DND-41 (cell line): ENCODE measurements at regions not wholly inside any gene's neighbourhood (a gene's known extent, or its start where the extent isn't known, plus 50 kb on each side); places are given as distances from the start of the nearest gene placed in this dataset.

Source experiments
- ATAC-seq: fragments of 200-7000 bp; cut with Tn5 transposase; 3 replicates; pipeline ENCODE4 v1.9.1; 2021; ENCODE audit warnings: low read depth; ENCODE audit not compliant: insufficient read depth
- DNase-seq: peaks from one replicate; pipeline ENCODE4 v3.0.0-alpha.2; 2020
- H2AFZ ChIP-seq: 2 replicates; pipeline ENCODE4 v1.6.0; 2012; ENCODE audit warnings: low read depth, low read length
- H3K27ac ChIP-seq: 2 replicates; pipeline ENCODE4 v1.5.1; 2012; ENCODE audit warnings: low read length, inconsistent platforms
- H3K27me3 ChIP-seq: fragments of 200-600 bp; sonication (generic); 2 replicates; pipeline ENCODE4 v1.6.0; 2012; ENCODE audit warnings: low read length, mild to moderate bottlenecking, inconsistent platforms; ENCODE audit not compliant: insufficient read depth, poor library complexity
- H3K36me3 ChIP-seq: 2 replicates; pipeline ENCODE4 v1.5.1; 2012; ENCODE audit warnings: low read length, inconsistent platforms; ENCODE audit not compliant: insufficient read depth
- H3K4me1 ChIP-seq: 2 replicates; pipeline ENCODE4 v1.5.1; 2012; ENCODE audit warnings: mild to moderate bottlenecking, low read length; ENCODE audit not compliant: insufficient read depth
- H3K4me2 ChIP-seq: 2 replicates; pipeline ENCODE4 v1.6.0; 2012; ENCODE audit warnings: mild to moderate bottlenecking, moderate library complexity, low read length, inconsistent platforms; ENCODE audit not compliant: insufficient read depth
- H3K4me3 ChIP-seq, 2 experiments: fragments of 200-600 bp in 1 of 2; shearing (Covaris generic) in 1 of 2; 2 replicates each; pipeline ENCODE4 v1.5.1; 2012 to 2016; ENCODE audit warnings: inconsistent platforms in 2 of 2, low read length in 2 of 2, mild to moderate bottlenecking in 2 of 2, low read depth in 1 of 2, moderate library complexity in 1 of 2
- H3K79me2 ChIP-seq: 2 replicates; pipeline ENCODE4 v1.6.0; 2012; ENCODE audit warnings: low read length, inconsistent platforms; ENCODE audit not compliant: insufficient read depth
- H3K9ac ChIP-seq: 2 replicates; pipeline ENCODE4 v1.6.0; 2012; ENCODE audit warnings: low read depth, mild to moderate bottlenecking, inconsistent platforms, low read length, moderate library complexity
- H3K9me3 ChIP-seq: 2 replicates; pipeline ENCODE4 v1.5.1; 2012; ENCODE audit warnings: low read length, moderate library complexity, mild to moderate bottlenecking, inconsistent platforms; ENCODE audit not compliant: insufficient read depth, severe bottlenecking
- H4K20me1 ChIP-seq: 2 replicates; pipeline ENCODE4 v1.6.0; 2012; ENCODE audit warnings: low read length; ENCODE audit not compliant: insufficient read depth
- CTCF ChIP-seq: IDR thresholded peaks from 2 replicates; pipeline ENCODE4 v1.5.1; 2012; ENCODE audit warnings: borderline replicate concordance, low read length, moderate library complexity, mild to moderate bottlenecking; ENCODE audit not compliant: poor library complexity, severe bottlenecking; ENCODE audit errors: extremely low read depth
- EZH2 ChIP-seq: IDR thresholded peaks from 3 replicates; pipeline ENCODE4 v1.6.1; 2012; ENCODE audit warnings: borderline replicate concordance, low read depth, mild to moderate bottlenecking, moderate library complexity, low read length, inconsistent platforms; ENCODE audit not compliant: severe bottlenecking

- H3K27me3 ChIP-seq: no peaks in the 10 kb centered on the region
- TF ChIP-seq EZH2 (no peak), CTCF (no peak)
- H3K9me3 ChIP-seq: no peaks in the 10 kb centered on the region
- no peak for ATAC-seq
- H3K79me2 ChIP-seq: no peaks in the 10 kb centered on the region
- H3K4me3 ChIP-seq: no peak overlapping the region
- DNase-seq: no peak
- no peak overlapping the region for H2AFZ ChIP-seq
- no peak overlapping the region for H3K27ac ChIP-seq
- no peak overlapping the region for H3K9ac ChIP-seq
- H3K4me2 ChIP-seq: no peak overlapping the region
- no peaks in the 10 kb centered on the region for H3K36me3 ChIP-seq
- H3K4me1 ChIP-seq: peaks cover 15% of the 10 kb centered on the region
- H4K20me1 ChIP-seq: no peaks in the 10 kb centered on the region
Observed at GRCh38 chr1:171431994-171432393, 53.3 kb upstream of the PRRC2C start.

GRCh38 chr1:171432473-171432872, 52.9 kb upstream of the PRRC2C start:
- H3K27ac ChIP-seq: no peak overlapping the region
- H3K4me1 ChIP-seq: peaks cover 15% of the 10 kb centered on the region
- no peaks in the 10 kb centered on the region for H3K9me3 ChIP-seq
- no peaks in the 10 kb centered on the region for H3K27me3 ChIP-seq
- no peak overlapping the region for H2AFZ ChIP-seq
- no peak overlapping the region for H3K4me3 ChIP-seq
- no peak overlapping the region for H3K9ac ChIP-seq
- ATAC-seq (no peak), DNase-seq (no peak)
- H3K79me2 ChIP-seq: no peaks in the 10 kb centered on the region
- no peaks in the 10 kb centered on the region for H4K20me1 ChIP-seq
- no peaks in the 10 kb centered on the region for H3K36me3 ChIP-seq
- TF ChIP-seq EZH2 (no peak), CTCF (no peak)
- no peak overlapping the region for H3K4me2 ChIP-seq

- peaks cover 15% of the 10 kb centered on the region for H3K4me1 ChIP-seq
- TF ChIP-seq EZH2 (no peak), CTCF (no peak)
- H3K36me3 ChIP-seq: no peaks in the 10 kb centered on the region
- H3K9ac ChIP-seq: no peak overlapping the region
- H3K27ac ChIP-seq: no peak overlapping the region
- no peaks in the 10 kb centered on the region for H4K20me1 ChIP-seq
- no peak overlapping the region for H3K4me3 ChIP-seq
- no peaks in the 10 kb centered on the region for H3K9me3 ChIP-seq
- ATAC-seq: no peak
- H3K4me2 ChIP-seq: no peak overlapping the region
- no peak for DNase-seq
- no peak overlapping the region for H2AFZ ChIP-seq
- H3K27me3 ChIP-seq: no peaks in the 10 kb centered on the region
- no peaks in the 10 kb centered on the region for H3K79me2 ChIP-seq
Observed at GRCh38 chr1:171433451-171433850, 51.9 kb upstream of the PRRC2C start.
